ENCODE measurements at regions not wholly inside any gene's neighbourhood (a gene's known extent, or its start where the extent isn't known, plus 50 kb on each side); places are given as distances from the start of the nearest gene placed in this dataset.

- TF ChIP-seq CTCF (IDR thresholded peaks at IDR 0.05) (no peak), ZFX (IDR thresholded peaks at IDR 0.05; ENCODE audit: borderline replicate concordance) (no peak)
- no peak overlapping the region for H3K27ac ChIP-seq
Observed at GRCh38 chr5:99320436-99320835, 391.6 kb upstream of the CHD1 start.

- no peak overlapping the region for H3K27ac ChIP-seq
- TF ChIP-seq CTCF (IDR thresholded peaks at IDR 0.05) (no peak), ZFX (IDR thresholded peaks at IDR 0.05; ENCODE audit: borderline replicate concordance) (no peak)
Observed at GRCh38 chr5:99317136-99317535, 388.3 kb upstream of the CHD1 start.

GRCh38 chr5:99316484-99316883, 387.7 kb upstream of the CHD1 start:
- TF ChIP-seq CTCF (IDR thresholded peaks at IDR 0.05) (no peak), ZFX (IDR thresholded peaks at IDR 0.05; ENCODE audit: borderline replicate concordance) (no peak)
- H3K27ac ChIP-seq, result no peak overlapping the region

- H3K27ac ChIP-seq, result no peak overlapping the region
- TF ChIP-seq ZFX (IDR thresholded peaks at IDR 0.05; ENCODE audit: borderline replicate concordance) (no peak), CTCF (IDR thresholded peaks at IDR 0.05) (no peak)
Observed at GRCh38 chr5:99315413-99316183, 386.8 kb upstream of the CHD1 start.

- H3K27ac ChIP-seq, result no peak overlapping the region
- TF ChIP-seq CTCF (IDR thresholded peaks at IDR 0.05) (no peak), ZFX (IDR thresholded peaks at IDR 0.05; ENCODE audit: borderline replicate concordance) (no peak)
Observed at GRCh38 chr5:99314721-99315120, 385.9 kb upstream of the CHD1 start.

GRCh38 chr5:99308131-99308530, 379.3 kb upstream of the CHD1 start:
- no peak overlapping the region for H3K27ac ChIP-seq

More at GRCh38 chr5:99308131-99308530, 379.3 kb upstream of the CHD1 start:
- no peak for TF ChIP-seq CTCF (IDR thresholded peaks at IDR 0.05)
